ENCODE measurements at regions not wholly inside any gene's neighbourhood (a gene's known extent, or its start where the extent isn't known, plus 50 kb on each side); places are given as distances from the start of the nearest gene placed in this dataset.
"Not testable (repeated sequence)": the region's sequence is repeated elsewhere in the genome, so short reads cannot be mapped to it uniquely, and the experiment has no call there.

DNA sequence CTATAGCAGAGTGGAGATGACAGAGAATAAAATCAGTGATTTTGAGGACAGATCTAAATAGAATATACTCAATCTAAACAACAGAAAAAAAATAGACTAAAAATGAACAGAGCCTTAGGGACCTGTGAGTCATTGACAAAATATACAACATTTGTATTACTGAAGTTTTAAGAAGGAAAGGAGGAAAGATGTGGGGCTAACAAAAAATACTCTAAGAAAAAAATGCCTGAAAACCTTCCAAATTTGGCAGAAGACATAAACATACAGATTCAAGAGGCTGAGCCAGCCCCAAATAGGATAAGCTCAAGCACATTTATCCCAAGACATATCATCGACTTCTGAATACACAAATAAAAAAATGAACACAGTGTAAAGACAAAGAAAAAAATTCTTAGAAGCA, 123.6 kb upstream of the INTU start:
- DNase-seq (ENCODE audit: extremely low read depth in 1 of 11, low read depth in 9 of 11, low spot score in 4 of 11): no peak

DNA sequence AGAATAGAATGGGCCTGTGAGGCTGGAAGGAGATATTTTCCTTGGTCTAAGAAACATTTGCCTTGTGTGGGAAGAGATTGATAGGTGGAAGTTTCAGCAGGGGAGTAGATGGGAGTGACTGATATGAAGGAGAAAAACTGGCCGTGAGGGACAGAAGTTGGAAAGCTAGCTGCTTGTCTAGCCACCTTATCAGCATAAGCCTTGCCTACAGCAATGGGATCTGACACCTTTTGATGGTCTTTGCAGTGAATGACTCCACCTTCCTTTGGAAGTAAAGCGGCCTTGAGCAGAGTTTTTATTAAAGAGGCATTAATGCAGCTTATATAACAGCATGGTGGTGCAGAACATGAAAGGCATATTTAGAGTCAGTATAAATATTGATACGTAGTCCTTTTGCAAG, 120.1 kb upstream of the INTU start:
- not testable (repeated sequence) for DNase-seq (ENCODE audit: extremely low read depth in 1 of 11, low read depth in 9 of 11, low spot score in 4 of 11)

DNA sequence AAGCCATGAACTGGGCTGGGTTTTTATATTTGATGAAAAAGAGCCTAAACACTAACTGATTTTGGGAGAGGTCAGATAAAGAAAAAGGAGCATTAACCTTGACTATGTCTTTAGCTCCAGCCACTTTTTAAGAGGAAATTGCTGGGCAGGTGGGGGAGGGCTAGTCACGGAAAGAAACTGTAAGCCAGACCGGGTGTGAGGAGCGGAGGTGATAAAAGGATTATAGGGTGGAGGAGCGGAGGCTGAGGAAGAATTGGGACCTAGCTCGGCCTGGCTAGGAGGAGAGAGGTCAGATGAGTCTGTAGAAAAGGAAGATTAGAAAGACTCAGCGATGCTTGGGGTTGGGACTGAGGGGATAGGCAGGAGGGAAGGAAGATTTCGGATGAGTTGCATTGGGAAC, 117.5 kb upstream of the INTU start:
- not testable (repeated sequence) for DNase-seq (ENCODE audit: extremely low read depth in 1 of 11, low read depth in 9 of 11, low spot score in 4 of 11)

DNA sequence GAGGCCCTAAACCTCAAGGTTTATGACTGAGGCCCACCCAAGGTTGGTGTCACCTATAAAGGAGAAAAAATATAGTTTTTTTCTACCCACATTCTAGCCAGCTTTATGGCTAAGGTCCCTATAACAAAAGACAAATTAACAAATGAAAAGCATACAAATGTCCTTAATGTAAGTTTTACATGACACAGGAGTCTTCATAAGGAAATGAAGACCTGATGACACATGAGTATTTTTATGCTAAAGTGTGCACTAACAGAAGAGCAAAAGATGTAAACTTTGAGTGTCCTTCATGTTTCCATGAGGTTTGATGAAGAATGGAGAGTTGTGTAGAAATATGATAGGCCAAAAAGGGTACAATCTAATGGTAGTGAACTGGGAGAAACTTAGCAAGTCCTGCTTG, 114.7 kb upstream of the INTU start:
- no peak for DNase-seq (ENCODE audit: extremely low read depth in 1 of 11, low read depth in 9 of 11, low spot score in 4 of 11)

DNA sequence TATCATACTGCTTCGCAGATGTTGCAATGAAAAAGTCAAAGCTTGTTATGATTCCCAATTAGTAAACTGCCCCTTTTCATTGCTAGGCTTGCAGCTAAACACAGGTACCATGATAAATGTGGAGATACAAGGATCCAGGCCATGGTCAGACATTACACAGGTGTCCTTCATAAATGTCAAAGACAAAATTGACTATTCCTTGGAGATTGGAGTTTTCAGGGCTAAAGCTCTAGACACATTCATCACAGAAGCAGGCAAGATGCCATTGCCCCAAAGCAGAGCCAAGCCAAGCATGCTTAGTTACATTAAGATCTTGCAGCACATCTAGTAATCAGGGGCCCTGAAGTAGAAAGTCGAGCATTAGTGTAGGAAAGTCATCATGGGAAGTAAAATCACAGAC, 111.3 kb upstream of the INTU start:
- no peak for DNase-seq (ENCODE audit: extremely low read depth in 1 of 11, low read depth in 9 of 11, low spot score in 4 of 11)

DNA sequence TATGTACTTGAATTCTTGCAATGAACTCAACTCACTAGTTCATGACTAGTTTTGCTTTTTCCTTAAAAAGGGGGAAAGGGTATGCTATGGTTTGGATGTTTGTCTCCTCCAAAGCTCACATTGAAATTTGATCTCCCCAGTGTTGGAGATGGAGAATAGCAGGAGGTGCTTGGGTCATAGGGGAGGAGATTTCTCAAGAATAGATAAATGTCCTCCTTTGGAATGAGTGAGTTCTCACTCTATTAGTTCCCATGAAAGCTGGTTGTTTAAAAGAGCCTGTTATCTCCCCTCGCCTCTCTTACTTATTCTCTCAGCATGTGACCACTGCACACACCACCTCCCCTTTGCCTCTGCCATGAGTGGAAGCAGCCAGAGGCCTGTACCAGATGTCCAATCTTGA, 109.4 kb upstream of the INTU start:
- no peak for DNase-seq (ENCODE audit: extremely low read depth in 1 of 11, low read depth in 9 of 11, low spot score in 4 of 11)

DNA sequence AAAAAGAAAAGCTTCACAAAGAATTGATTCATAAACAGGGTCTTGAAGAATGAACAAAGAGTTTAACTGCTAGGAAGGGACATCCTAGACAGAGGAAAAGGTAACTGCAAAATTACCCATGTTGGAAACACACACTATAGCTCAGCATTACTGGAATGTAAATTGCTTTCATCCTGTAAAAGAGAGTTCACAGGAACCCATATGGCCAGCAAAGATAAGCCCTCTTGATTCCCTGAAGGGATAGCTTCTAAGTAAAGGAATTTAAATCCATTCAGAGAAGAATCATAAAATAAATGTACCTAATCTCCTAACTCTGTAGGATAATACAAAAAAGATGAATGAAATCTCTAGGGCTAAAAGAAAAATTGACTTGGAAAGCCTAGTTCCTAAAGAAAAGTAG, 107.1 kb upstream of the INTU start:
- no peak for DNase-seq (ENCODE audit: extremely low read depth in 1 of 11, low read depth in 9 of 11, low spot score in 4 of 11)

DNA sequence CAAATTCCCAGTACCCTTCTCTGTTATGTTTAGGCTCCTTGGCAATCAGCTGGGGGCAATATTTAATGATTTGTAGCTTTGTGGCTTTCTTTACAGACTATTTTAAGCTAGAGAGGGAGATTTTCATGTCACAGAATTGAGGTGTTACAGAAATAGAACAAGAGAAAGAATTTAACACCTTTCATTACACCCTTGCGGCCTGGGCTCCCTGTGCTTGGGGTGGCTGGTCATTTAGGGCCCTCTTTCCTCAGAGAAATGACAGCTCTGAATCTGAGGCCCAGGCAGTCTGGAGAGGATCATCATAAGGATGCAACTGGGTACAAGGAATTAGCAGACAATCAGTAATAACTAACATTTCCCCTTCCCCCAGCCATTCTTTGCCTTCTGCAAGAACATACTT, 104.5 kb upstream of the INTU start:
- DNase-seq (ENCODE audit: extremely low read depth in 1 of 11, low read depth in 9 of 11, low spot score in 4 of 11): no peak

DNA sequence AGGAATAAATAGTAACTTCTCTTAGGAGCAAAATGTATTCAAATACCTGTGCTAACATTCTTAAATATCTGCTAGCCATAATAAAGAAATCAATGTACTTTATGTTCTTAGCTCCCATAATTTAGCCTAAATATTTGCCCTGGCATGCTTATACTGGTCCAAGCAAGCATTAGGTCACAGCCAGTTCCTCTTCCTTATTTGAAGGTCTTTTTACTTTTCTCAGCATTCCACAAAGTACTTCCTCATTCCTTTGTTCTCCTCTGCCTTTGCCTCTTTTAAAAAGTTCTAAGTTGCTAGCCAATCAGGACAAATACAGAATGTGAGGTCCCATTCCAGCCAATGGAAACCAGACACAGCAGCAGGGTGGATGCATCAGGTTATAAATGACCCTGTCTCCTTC, 102.9 kb upstream of the INTU start:
- DNase-seq (ENCODE audit: extremely low read depth in 1 of 11, low read depth in 9 of 11, low spot score in 4 of 11): not testable (repeated sequence)

DNA sequence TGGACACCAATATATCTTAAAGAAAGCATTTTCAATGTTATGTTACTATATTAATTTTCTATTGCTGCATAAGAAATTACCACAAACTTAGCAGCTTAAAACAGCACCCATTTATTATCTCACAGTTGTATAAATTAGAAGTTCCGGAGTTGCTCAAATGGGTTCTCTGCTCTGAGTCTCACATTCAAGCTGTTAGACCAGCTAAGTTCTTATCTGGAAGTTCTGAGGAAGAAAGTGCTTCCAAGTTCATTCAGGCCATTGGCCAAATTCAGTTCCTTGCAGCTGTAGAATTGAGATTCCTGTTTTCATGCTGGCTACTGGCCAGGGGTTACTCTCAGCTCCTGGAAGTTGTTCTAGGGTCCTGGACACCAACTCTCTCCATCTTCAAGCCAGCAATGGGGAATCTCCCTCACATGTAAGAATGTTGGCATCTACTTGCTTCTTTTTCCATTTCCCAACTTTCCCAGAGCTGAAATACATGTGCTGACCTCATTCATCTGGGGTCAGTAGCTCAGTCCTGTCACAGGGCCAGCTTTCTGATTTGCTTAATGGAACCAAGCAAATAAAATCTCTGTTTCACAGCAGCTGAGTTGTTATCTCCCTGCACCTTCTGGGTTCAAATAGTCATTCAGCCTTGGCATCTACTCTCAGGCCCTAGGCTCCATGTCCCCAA, 99.6 kb upstream of the INTU start:
- peak in 10 of 11 donors; percentile 9 to 41 (median 24) for DNase-seq (ENCODE audit: extremely low read depth in 1 of 11, low read depth in 9 of 11, low spot score in 4 of 11)

DNA sequence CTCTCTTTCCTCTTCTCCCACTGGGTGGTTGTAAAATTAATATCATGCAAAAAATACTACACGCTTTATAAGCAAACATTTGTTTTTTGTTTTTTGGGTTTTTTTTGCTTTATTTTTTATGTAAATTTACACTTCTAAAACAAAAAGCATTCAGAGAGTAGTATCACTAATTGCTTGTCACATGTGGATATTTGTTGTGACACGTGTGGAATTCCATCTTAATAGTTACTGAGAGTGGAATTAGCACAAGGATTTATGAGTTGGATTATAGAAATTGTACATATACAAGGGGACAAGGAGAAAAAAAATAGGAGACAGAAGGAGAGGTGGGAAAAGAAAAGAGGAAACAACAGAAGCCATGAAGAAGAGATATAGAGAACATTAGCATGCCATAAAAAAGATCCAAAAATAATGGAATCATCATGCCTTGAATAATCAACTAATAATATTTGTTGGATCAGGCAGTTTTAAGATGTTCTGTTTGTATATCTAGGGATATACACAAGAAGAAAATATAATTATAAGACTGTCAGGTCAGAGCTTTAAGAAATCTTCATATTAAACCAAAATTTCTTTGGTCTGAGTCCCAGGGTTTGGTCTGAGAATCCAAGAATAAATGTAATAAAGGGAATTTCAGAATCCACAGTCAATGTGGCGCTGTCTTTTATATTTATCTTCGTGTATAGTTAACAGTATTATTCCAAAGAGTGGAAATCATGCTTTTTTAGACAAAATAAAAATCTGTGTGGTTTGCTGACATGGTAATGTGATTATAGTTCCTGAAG, 98.5 kb upstream of the INTU start:
- no peak for DNase-seq (ENCODE audit: extremely low read depth in 1 of 11, low read depth in 9 of 11, low spot score in 4 of 11)

DNA sequence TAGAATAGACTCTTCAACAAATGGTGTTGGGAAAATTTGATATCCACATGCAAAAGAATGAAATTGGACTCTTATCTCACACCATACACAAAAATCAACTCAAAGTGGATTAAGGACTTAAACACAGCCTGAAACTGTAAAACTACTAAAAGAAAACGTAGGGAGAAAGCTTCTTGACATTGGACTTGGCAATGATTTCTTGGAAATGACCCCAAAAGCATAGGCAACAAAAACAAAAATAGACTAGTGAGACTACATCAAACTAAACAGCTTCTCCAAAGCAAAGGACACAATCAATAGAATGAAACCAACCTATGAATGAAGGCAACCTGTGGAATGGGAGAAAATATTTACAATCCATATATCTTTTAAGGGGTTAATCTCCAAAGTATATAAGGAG, 94.7 kb upstream of the INTU start:
- no peak for DNase-seq (ENCODE audit: extremely low read depth in 1 of 11, low read depth in 9 of 11, low spot score in 4 of 11)

DNA sequence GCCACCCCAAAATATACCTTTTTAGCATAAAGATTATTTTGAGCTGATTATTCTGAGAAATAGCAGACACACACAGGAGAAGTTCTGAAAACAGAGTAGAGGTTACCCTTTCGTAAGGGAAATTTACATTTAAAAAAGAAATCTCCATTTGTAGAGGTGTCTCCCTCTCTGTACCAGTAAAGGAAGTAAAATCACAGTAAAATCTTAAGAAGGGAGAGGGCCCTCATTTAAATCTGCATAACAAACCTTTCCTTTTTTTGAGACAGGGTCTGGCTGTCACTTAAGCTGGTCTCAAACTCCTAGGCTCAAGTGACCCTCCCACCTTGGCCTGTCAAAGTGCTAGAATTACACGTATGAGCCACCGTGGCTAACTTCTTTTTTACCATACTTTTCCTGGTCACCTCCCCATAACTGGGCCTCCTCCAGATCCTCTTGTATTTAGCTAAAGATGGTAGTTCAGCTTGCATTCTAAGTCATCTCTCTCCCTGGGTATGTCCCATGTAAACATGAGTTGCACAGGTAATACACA, 92.2 kb upstream of the INTU start:
- DNase-seq (ENCODE audit: extremely low read depth in 1 of 11, low read depth in 9 of 11, low spot score in 4 of 11): no peak

DNA sequence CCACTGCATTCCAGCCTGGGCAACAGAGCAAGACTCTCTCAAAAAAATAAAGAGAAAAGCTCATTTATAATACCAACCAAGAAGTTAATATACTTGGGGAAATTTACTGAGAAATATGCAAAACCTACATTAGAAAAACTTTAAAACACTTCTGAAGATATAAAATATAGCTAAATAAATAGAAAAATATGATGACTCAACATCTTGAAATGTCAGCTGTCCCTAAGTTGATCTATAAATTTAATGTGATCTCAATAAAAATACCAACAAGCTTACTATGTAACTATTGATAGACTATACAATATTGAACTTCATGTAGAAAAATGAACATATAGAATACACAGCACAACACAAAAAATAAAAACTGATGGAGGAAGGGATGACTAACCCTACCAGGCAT, 87.5 kb upstream of the INTU start:
- no peak for DNase-seq (ENCODE audit: extremely low read depth in 1 of 11, low read depth in 9 of 11, low spot score in 4 of 11)

DNA sequence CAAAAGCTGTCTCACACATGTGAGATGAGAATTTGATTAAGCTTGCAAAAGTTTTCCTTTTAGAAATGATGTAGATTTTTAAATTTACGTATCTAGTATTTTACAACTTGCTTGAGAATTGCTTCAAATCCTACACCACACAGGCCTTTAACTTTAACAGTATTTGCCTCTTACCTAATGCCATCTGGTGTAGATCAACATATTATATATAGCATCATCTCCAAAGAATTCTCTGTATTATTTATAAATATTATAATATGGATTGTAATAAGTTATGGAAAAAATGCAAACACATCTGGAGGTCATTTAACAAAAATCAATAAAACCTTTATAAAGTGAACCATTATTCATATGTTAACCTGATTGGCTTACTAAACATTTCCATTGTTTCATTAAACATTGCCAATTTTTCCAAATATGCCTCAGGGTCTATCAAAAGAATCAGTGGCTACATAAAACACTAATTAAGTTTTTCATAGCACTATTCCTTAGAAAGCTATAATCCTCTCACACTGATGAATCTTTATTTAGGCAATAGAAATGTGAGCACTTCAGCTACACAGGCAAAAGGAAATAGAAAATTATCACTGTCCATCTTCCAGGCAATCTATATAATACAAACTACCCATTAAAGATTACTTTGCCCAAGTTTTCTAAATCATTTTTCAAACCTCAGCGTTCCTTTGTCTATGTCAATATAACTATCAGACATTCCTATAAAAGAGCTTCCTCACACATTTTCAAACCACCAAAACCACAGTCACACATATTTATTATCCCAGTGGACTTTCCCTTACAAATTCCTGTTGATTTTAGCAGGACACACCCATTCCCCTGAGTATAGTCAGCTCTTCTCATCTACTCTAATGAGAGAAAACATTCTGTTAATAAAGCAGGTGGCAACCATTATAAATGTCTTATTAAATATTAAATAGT, 83.5 kb upstream of the INTU start:
- DNase-seq (ENCODE audit: extremely low read depth in 1 of 11, low read depth in 9 of 11, low spot score in 4 of 11): no peak

DNA sequence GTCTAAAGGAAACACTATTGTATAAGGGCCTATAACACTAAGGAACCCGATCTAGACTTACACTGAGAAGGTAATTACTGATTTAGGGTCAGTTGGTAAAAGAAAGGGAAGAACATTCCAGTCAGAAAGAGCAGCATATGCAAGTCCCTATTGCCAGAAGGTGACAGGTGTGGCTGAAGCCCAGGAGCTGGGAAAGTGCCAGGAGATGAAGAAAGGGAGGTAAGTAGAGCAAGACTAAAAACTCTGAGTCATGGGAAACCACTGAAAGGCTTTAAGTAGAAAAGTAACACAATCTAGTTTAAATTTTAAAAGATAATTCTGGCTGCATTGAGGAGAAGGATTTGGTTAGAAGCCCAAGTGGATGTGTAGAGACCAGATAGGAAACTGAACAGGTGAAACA, 77.7 kb upstream of the INTU start:
- DNase-seq (ENCODE audit: extremely low read depth in 1 of 11, low read depth in 9 of 11, low spot score in 4 of 11): no peak

DNA sequence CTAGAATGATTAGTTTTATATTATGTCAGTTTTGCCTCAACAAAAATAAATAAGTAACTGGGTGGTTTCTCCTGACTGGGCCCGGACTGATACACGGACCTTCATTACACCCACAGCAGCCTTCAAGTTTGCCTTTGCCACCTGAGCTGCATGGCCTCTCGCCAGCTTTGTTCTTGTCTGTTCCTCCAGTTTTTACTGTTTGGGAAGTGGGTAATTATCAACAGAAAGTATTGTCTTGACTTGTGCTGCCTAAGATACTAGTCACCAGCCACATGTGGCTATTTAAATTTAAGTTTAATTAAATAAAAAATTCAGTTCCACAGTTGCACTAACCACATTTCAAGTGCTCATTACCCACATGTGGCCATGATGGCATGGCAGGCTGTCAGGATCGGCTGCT, 74.7 kb upstream of the INTU start:
- DNase-seq (ENCODE audit: extremely low read depth in 1 of 11, low read depth in 9 of 11, low spot score in 4 of 11): no peak

DNA sequence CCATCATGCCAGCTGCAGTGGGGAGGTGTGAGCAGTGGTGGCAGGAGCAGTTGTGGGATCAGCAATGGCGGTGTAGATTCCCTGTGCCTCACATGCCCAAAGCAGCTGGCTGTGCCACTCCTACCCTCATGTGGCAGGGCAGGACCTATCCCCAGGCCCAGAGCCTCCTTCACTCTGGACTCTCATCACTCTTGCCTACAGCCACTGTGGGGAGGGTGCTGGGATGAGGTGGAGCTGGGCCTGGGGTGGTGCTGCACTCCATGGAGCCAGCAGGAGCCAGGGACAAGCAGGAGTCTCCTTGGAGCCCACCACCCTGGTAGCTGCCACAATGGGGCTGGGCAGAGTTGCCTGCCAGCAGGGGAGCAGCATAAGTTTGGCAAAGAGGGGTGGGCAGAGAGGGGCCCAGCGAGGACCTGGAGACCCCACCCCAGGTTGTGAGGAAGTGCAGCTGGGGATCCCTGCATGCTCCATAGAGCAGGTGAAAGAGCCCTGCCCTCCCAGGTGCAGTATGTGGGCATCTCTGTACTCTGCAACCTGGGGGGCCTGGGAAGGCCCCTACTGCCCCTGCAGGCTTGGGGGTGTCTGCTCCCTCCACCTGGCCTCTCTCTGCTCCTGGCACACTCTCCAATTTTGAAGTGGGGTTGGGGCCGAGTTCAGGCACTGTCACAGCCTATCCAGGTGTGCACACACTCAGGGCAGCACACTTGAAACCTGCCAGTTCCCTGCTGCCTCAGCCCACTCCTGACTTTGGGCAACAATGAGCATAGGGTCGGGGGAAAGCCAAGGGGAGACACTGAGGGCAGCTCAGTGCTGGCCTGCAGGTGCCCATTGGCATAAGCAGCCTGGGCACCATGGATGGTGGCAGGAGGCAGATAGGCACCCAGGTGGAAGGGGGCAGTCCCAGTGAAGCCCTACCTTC, 74.0 kb upstream of the INTU start:
- DNase-seq (ENCODE audit: extremely low read depth in 1 of 11, low read depth in 9 of 11, low spot score in 4 of 11): no peak

DNA sequence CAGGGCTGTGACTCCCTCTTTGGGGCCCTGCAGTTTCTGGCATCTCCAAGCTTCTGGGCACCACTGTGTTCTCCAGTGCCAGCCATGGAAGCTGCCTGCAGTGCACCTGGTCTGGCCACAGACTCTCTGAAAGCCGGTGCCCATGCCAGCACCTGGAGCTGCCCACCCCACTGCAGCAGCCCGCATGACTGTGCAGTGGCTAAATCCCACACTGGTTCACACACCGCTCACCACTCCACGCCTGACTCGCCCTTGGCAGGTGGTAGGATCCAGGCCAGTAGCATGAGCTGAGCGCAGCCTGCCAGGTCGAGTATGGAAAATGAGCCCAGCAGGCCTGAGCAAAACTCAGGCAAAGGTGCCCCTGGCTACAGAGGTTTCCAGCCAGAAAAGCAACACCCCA, 72.8 kb upstream of the INTU start:
- DNase-seq (ENCODE audit: extremely low read depth in 1 of 11, low read depth in 9 of 11, low spot score in 4 of 11): no peak

Measured in renal cortex interstitium (tissue), 11 donors.